CD4-positive, alpha-beta T cell treated with Interleukin-15 for 4 hours (primary cell): ENCODE measurements at regions not wholly inside any gene's neighbourhood (a gene's known extent, or its start where the extent isn't known, plus 50 kb on each side); places are given as distances from the start of the nearest gene placed in this dataset.
"Not testable (repeated sequence)": the region's sequence is repeated elsewhere in the genome, so short reads cannot be mapped to it uniquely, and the experiment has no call there.

ENCODE experiments used
- DNase-seq: peaks from one replicate; pipeline ENCODE4 v3.0.0-alpha.2; 2020; ENCODE audit warnings: low spot score

- no peak for DNase-seq
Measured at GRCh38 chr5:89071101-89071940, 188.3 kb upstream of the MEF2C start.

DNA sequence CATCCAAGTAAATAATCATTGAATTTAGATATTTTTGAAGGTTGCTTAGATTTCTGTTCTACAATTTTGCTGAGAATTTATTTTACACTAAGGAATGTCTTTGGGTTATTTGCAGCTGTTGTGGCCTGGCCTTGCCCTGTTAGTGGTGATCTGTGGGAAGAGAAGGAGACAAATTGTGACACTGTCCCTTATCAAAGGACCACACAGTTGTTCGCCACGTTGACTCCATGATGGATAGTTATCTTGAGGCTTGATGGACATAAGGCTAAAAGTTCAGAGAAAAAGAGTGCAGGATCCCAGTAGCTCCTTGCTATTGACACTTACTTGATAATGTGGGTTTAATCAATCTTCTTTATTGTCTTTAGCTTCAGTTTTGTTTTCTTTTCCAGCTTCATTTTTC lies 186.6 kb upstream of the MEF2C start:
- no peak for DNase-seq

- no peak for DNase-seq
Measured at GRCh38 chr5:89067362-89067761, 184.4 kb upstream of the MEF2C start.

DNA sequence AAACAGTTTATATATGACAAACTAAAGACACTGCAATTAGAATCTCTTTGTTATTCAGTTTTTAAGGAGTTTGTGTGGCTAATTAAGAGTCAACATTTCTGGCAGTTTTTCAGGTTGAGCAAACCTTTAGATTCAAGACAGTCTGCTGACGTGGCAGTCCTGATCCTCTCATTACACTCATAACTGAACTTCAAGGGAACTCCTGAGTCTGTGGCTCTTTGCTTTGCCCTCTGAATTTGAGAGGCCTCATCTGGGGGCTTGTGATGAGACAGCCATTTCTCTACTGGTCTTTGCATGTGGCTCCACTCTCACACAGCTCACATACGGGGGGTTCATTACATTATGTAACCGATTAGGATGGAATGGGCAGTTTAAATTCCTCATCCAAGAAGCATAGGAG lies 182.9 kb upstream of the MEF2C start:
- no peak for DNase-seq

DNA sequence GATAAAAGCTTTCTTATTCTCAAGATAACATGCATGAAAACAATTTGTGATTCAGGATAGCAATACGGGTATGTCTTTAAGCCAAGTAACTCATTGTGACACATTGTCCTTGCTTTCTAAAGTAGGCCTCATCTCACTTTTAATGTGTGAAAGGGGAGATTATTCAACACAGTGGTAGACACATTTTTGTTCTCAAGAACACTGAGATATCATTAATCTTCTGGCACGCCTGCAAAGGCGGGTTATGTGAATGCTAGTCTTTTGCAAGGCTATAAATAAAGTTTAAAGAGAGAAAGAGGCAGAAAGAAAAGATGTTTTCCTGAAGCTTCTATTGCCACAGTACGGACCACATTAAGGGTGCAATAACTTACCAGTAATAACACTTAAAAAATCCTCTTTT lies 181.8 kb upstream of the MEF2C start:
- no peak for DNase-seq

- DNase-seq: no peak
Measured at GRCh38 chr5:89064054-89064453, 181.1 kb upstream of the MEF2C start.

- no peak for DNase-seq
Measured at GRCh38 chr5:89060768-89061167, 177.8 kb upstream of the MEF2C start.

- no peak for DNase-seq
Measured at GRCh38 chr5:89059274-89059673, 176.3 kb upstream of the MEF2C start.

DNA sequence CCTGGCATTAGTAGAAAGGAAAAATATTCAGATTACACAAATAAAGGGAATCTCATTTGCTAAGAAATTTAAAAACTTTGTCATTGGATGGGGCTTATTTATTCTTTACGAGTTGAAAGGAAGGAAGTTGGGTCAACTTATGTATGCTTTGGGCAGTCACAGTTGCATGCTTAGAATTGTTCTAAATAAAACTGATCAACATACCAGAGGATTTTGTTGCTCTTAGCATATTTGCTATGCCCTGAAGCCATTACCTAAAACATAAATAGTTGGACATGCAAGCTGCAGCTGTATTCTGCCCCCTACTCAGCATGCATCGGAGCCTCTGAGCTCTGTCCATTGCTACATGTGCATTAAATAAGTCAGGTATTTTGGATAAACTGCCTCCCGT lies 172.7 kb upstream of the MEF2C start:
- no peak for DNase-seq

DNA sequence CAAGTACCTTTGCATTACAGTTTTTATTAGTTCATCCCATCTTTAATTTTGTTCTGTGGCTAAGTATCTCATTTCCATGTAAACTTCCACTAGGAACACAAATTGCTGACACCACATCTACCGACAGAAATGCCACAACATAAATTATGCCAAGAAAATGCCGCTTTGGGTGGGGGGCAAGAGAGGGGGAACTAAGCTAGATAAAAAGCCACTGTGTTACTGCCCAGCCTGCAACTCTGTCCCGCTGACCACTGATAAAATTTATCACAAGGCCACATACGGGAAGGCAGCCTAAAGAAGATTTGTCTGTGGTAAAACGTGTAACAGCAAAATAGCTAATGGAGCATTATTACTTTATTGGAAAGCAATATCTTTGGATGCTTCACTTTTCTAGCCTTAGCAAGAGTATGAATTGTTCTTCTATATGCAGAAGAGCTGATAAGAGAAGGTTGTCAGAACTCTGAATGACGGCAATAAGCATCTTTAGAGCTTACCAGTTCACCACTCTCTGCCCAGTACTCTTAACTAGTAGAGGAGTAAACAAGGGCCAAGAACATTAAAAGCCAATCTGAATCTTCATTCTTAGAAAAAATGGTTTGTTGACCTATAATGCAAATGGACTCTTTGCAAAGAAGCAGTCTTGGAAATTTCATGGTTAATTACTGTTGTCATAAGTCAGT lies 172.2 kb upstream of the MEF2C start:
- no peak for DNase-seq

GRCh38 chr5:89053547-89053946 lies 170.6 kb upstream of the MEF2C start:
- no peak for DNase-seq

- not testable (repeated sequence) for DNase-seq
Measured at GRCh38 chr5:89050062-89050461, 167.1 kb upstream of the MEF2C start.

- DNase-seq: no peak
Measured at GRCh38 chr5:89047571-89047970, 164.6 kb upstream of the MEF2C start.

DNA sequence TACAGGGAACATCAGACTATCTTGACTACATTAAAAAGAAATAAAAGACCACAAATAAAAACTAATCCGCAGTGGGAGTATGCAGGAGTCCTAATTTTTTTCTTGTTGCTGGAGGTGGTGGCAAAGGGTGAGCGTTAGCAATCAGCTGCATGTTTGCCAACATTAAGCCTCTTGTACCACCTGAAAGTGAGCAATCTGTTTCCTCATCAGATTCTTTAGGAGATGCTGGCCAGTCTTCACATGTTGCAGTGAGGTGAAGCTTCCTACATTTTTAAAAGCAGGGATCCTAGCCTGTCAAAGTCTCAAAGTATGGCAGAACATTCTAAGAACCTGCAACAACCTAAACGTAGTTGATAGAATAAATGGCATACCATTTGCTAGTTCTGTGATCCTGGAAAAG lies 162.2 kb upstream of the MEF2C start:
- DNase-seq: no peak

DNA sequence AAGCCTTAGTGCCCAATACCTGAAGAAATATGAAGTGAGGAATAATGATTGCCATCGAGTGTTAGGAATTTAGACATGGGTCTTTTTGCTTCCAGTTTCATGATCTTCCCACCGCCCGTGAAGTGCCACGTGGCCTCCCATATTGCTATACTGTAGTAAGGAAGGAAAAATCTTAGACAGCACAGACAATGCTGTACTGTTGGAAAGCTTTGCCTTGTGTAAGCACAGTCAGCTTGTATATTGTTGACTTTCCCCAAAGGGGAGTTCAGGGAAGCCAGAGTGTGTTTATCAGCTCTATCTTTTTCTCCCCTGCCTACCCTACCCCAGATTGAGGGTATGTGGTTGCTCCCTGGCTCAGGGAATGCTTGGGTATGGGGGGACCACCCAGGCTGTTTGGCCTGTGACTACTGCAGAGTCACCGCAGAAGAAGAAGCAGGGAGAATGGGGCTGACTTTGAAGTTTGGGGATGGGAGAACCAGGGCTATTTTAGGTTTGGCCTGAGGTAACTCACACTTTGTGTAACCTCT lies 161.8 kb upstream of the MEF2C start:
- no peak for DNase-seq

- DNase-seq: no peak
Measured at GRCh38 chr5:89043676-89044075, 160.7 kb upstream of the MEF2C start.

DNA sequence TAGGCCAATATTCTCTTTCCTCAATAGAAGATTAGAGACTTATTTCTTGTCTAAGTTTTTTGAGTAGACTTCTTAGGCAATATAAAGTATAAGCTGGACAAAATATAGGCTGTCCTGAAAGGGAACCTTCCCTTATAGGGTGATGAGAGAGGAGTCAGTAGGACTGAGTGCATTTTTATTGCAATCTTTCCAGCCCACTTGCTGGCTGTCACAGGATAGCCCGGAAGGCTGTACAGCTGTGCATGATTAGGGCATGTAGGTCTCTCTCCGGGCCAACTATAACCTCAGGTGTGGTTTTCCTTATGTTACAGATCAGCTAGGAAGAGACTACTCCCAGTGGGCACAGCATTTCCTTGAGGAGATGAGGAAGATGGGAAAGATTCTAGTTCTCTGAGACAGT lies 159.8 kb upstream of the MEF2C start:
- DNase-seq: no peak

- no peak for DNase-seq
Measured at GRCh38 chr5:89041976-89042375, 159.0 kb upstream of the MEF2C start.

- DNase-seq: no peak
Measured at GRCh38 chr5:89041249-89041779, 158.3 kb upstream of the MEF2C start.

- no peak for DNase-seq
Measured at GRCh38 chr5:89036704-89037489, 153.9 kb upstream of the MEF2C start.

GRCh38 chr5:89036166-89036565 lies 153.2 kb upstream of the MEF2C start:
- DNase-seq: no peak

- no peak for DNase-seq
Measured at GRCh38 chr5:89034588-89034987, 151.6 kb upstream of the MEF2C start.
